B cell (primary cell): ENCODE measurements at regions not wholly inside any gene's neighbourhood (a gene's known extent, or its start where the extent isn't known, plus 50 kb on each side); places are given as distances from the start of the nearest gene placed in this dataset.

Source experiments
- ATAC-seq: fragments of 200-7000 bp; cut with Tn5 transposase; one replicate; pipeline ENCODE4 v1.10.0; 2021; ENCODE audit warnings: low read depth, mild to moderate bottlenecking, moderate number of reproducible peaks, moderate library complexity
- CTCF ChIA-PET: fragments of 350-600 bp; sonication (Branson Sonifier 250); formaldehyde crosslinking; loops from one replicate; lab custom pipeline; 2021; ENCODE audit warnings: antibody characterized with exemption, inconsistent platforms; lab: Charles Lee
- POLR2A ChIA-PET: fragments of 350-600 bp; sonication (Branson Sonifier 250); formaldehyde crosslinking; loops from one replicate; lab custom pipeline; 2021; ENCODE audit warnings: antibody characterized with exemption; lab: Charles Lee
- DNase-seq: peaks from one replicate; pipeline ENCODE4 v3.0.0; 2013
- H2AFZ ChIP-seq: 2 replicates; pipeline ENCODE4 v1.6.1; 2012; ENCODE audit warnings: mild to moderate bottlenecking, low read depth, low read length; ENCODE audit not compliant: insufficient read depth, poor library complexity, severe bottlenecking
- H3K27ac ChIP-seq, 2 donors: 1 replicate in 1 of 2; 2 replicates in 1 of 2; pipeline ENCODE4 v1.5.1; 2012 to 2013; ENCODE audit warnings: low read length in 2 of 2, mild to moderate bottlenecking in 2 of 2, moderate library complexity in 1 of 2
- H3K27me3 ChIP-seq, 4 experiments: fragments of 200-600 bp in 1 of 4; sonication (generic) in 1 of 4; replicated peaks in 1 of 4; 1 replicate in 2 of 4; 2 replicates in 2 of 4; pipeline versions ENCODE4 v1.6.1 to v1.7.0; 2013 to 2016; ENCODE audit warnings: low read length in 3 of 4, mild to moderate bottlenecking in 2 of 4, mixed read lengths in 1 of 4, moderate library complexity in 1 of 4; ENCODE audit not compliant: insufficient read depth in 4 of 4, control insufficient read depth in 3 of 4; ENCODE audit errors: control extremely low read depth in 1 of 4
- H3K36me3 ChIP-seq, 2 experiments: replicated peaks in 1 of 2; 1 replicate in 1 of 2; 2 replicates in 1 of 2; pipeline versions ENCODE4 v1.6.1 to v1.7.1; 2013; ENCODE audit warnings: low read length in 1 of 2; ENCODE audit not compliant: insufficient read depth in 2 of 2, control insufficient read depth in 1 of 2; ENCODE audit errors: control extremely low read depth in 1 of 2, extremely low read depth in 1 of 2
- H3K4me1 ChIP-seq, 2 donors: fragments of 200-600 bp in 1 of 2; sonication (generic) in 1 of 2; 1 replicate in 1 of 2; 2 replicates in 1 of 2; pipeline versions ENCODE4 v1.5.1 to v1.6.1; 2013 to 2017; ENCODE audit warnings: low read length in 2 of 2; ENCODE audit not compliant: control insufficient read depth in 2 of 2, insufficient read depth in 2 of 2
- H3K4me2 ChIP-seq: replicated peaks from 2 replicates; pipeline ENCODE3; 2012; ENCODE audit warnings: mild to moderate bottlenecking, low read depth, low read length; ENCODE audit not compliant: poor library complexity, severe bottlenecking
- H3K4me3 ChIP-seq, 5 experiments: fragments of 200-600 bp in 1 of 5; sonication (generic) in 1 of 5; 1 replicate in 3 of 5; 2 replicates in 2 of 5; pipeline versions ENCODE4 v1.5.1 to v1.7.0; 2011 to 2016; ENCODE audit warnings: low read length in 4 of 5, mild to moderate bottlenecking in 4 of 5, low read depth in 2 of 5, control low read depth in 1 of 5, moderate library complexity in 1 of 5; ENCODE audit not compliant: insufficient read depth in 1 of 5; ENCODE audit errors: control extremely low read depth in 1 of 5, extremely low read depth in 1 of 5
- H3K79me2 ChIP-seq: fragments of 200-600 bp; sonication (generic); one replicate; pipeline ENCODE4 v1.6.0; 2016; ENCODE audit warnings: low read length; ENCODE audit not compliant: control insufficient read depth, insufficient read depth
- H3K9ac ChIP-seq: fragments of 200-600 bp; sonication (generic); 2 replicates; pipeline ENCODE4 v1.6.1; 2017; ENCODE audit warnings: mild to moderate bottlenecking, low read length, moderate library complexity
- H3K9me3 ChIP-seq, 3 donors: one replicate each; pipeline versions ENCODE4 v1.6.1 to v1.7.1; 2013; ENCODE audit warnings: low read length in 2 of 3; ENCODE audit not compliant: control insufficient read depth in 2 of 3, insufficient read depth in 1 of 3; ENCODE audit errors: control extremely low read depth in 1 of 3
- H4K20me1 ChIP-seq: 2 replicates; pipeline ENCODE4 v1.6.0; 2012; ENCODE audit warnings: mild to moderate bottlenecking, low read length; ENCODE audit not compliant: insufficient read depth, control insufficient read depth, poor library complexity, severe bottlenecking
- H3K27ac Mint-ChIP-seq: one replicate; pipeline ENCODE4 v1.8.0; 2021; ENCODE audit warnings: mixed read lengths
- H3K27me3 Mint-ChIP-seq: one replicate; pipeline ENCODE4 v1.8.0; 2021; ENCODE audit warnings: mixed read lengths
- H3K4me1 Mint-ChIP-seq: one replicate; pipeline ENCODE4 v1.8.0; 2021; ENCODE audit warnings: mixed read lengths
- H3K4me3 Mint-ChIP-seq: one replicate; pipeline ENCODE4 v1.8.0; 2021; ENCODE audit warnings: mixed read lengths
- H3K9me3 Mint-ChIP-seq: one replicate; pipeline ENCODE4 v1.8.0; 2022; ENCODE audit warnings: mixed read lengths; ENCODE audit not compliant: insufficient read depth
- EZH2 ChIP-seq: IDR thresholded peaks from 2 replicates; pipeline ENCODE4 v1.6.1; 2012; ENCODE audit warnings: borderline replicate concordance, low read depth, mild to moderate bottlenecking, moderate library complexity, low read length; ENCODE audit not compliant: insufficient read depth, poor library complexity, severe bottlenecking
- WGBS: methylation state at CpG from one replicate; pipeline ENCODE4 v1.1.5; 2013; ENCODE audit warnings: missing lambda C conversion rate; ENCODE audit not compliant: insufficient coverage; 5-methylcytosine and 5-hydroxymethylcytosine counted together
- intact Hi-C: fragments of 100-400 bp; cut with micrococcal nuclease; formaldehyde crosslinking; loops from one replicate; pipeline ENCODE4 v1.10.0; 2022
- TF ChIP-seq, protein P1 (sequence below): fragments of 200-600 bp; IDR thresholded peaks from one replicate; pipeline ENCODE4 v1.8.0; 2022; ENCODE audit warnings: antibody characterized with exemption, mild to moderate bottlenecking

GRCh38 chr6:76532647-76533046, 460.2 kb upstream of the IMPG1 start:
- CTCF ChIA-PET, result no interaction called here
- Mint-ChIP-seq H3K27me3 (no peaks in the 10 kb centered on the region), H3K4me3 (no peak overlapping the region), H3K9me3 (peaks cover 6% of the 10 kb centered on the region), H3K27ac (no peak overlapping the region), H3K4me1 (no peaks in the 10 kb centered on the region)
- no peaks in the 10 kb centered on the region for H3K4me1 ChIP-seq
- intact Hi-C loops, result no loop called here
- no peaks in the 10 kb centered on the region for H3K79me2 ChIP-seq
- H4K20me1 ChIP-seq, result no peaks in the 10 kb centered on the region
- H2AFZ ChIP-seq, result no peak overlapping the region
- H3K36me3 ChIP-seq, result no peaks in the 10 kb centered on the region
- POLR2A ChIA-PET, result no interaction called here
- no peak overlapping the region for H3K4me3 ChIP-seq
- TF ChIP-seq EZH2, result no peak
- TF ChIP-seq, protein P1, sequence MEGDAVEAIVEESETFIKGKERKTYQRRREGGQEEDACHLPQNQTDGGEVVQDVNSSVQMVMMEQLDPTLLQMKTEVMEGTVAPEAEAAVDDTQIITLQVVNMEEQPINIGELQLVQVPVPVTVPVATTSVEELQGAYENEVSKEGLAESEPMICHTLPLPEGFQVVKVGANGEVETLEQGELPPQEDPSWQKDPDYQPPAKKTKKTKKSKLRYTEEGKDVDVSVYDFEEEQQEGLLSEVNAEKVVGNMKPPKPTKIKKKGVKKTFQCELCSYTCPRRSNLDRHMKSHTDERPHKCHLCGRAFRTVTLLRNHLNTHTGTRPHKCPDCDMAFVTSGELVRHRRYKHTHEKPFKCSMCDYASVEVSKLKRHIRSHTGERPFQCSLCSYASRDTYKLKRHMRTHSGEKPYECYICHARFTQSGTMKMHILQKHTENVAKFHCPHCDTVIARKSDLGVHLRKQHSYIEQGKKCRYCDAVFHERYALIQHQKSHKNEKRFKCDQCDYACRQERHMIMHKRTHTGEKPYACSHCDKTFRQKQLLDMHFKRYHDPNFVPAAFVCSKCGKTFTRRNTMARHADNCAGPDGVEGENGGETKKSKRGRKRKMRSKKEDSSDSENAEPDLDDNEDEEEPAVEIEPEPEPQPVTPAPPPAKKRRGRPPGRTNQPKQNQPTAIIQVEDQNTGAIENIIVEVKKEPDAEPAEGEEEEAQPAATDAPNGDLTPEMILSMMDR, result no peak
- DNase-seq (no peak), ATAC-seq (no peak)
- WGBS, result 75% methylated on average over 1 of the region's 2 CpGs
- H3K9ac ChIP-seq, result no peak overlapping the region
- no peak overlapping the region for H3K4me2 ChIP-seq
- H3K27ac ChIP-seq, result no peak overlapping the region
- H3K27me3 ChIP-seq, result no peaks in the 10 kb centered on the region
- peaks cover 0 to 30% (median 2%) of the 10 kb centered on the region in 3 donors for H3K9me3 ChIP-seq

GRCh38 chr6:76518443-76518842, 446.0 kb upstream of the IMPG1 start:
- Histone ChIP-seq H3K27me3 (no peaks in the 10 kb centered on the region), H3K9ac (no peak overlapping the region), H2AFZ (no peak overlapping the region), H3K4me2 (no peak overlapping the region), H3K4me3 (no peak overlapping the region), H3K36me3 (no peaks in the 10 kb centered on the region), H4K20me1 (no peaks in the 10 kb centered on the region), H3K27ac (no peak overlapping the region), H3K79me2 (no peaks in the 10 kb centered on the region), H3K4me1 (no peaks in the 10 kb centered on the region), H3K9me3 (peaks cover 0 to 3% (median 1%) of the 10 kb centered on the region in 3 donors)
- intact Hi-C loops, result no loop called here
- H3K4me1 Mint-ChIP-seq, result no peaks in the 10 kb centered on the region
- H3K27ac Mint-ChIP-seq, result no peak overlapping the region
- peaks cover 6% of the 10 kb centered on the region for H3K9me3 Mint-ChIP-seq
- H3K27me3 Mint-ChIP-seq, result no peaks in the 10 kb centered on the region
- ChIA-PET CTCF (no interaction called here), POLR2A (no interaction called here)
- H3K4me3 Mint-ChIP-seq, result no peak overlapping the region
- no peak for ATAC-seq
- DNase-seq, result no peak
- TF ChIP-seq, protein P1, result no peak
- no peak for TF ChIP-seq EZH2
